CD14-positive monocyte (primary cell): ENCODE measurements at regions not wholly inside any gene's neighbourhood (a gene's known extent, or its start where the extent isn't known, plus 50 kb on each side); places are given as distances from the start of the nearest gene placed in this dataset.
A peak's percentile ranks its signal among the peaks of the same experiment; 100 is the strongest.

Experiments
- DNase-seq, 3 donors: peaks; one replicate each; pipeline ENCODE4 v3.0.0-alpha.2; 2011 to 2022
- H2AFZ ChIP-seq: 2 replicates; pipeline ENCODE4 v1.6.0; 2012; ENCODE audit warnings: mild to moderate bottlenecking, low read depth, low read length, inconsistent platforms; ENCODE audit not compliant: insufficient read depth, poor library complexity, severe bottlenecking
- H3K27ac ChIP-seq, 2 donors: 1 replicate in 1 of 2; 2 replicates in 1 of 2; pipeline ENCODE4 v1.5.1; 2012 to 2013; ENCODE audit warnings: low read length in 2 of 2, control low read depth in 1 of 2, inconsistent platforms in 1 of 2, low read depth in 1 of 2, mild to moderate bottlenecking in 1 of 2
- H3K27me3 ChIP-seq, 2 donors: one replicate each; pipeline versions ENCODE4 v1.6.0 to v1.6.1; 2011 to 2013; ENCODE audit warnings: low read length in 2 of 2; ENCODE audit not compliant: control insufficient read depth in 2 of 2, insufficient read depth in 2 of 2
- H3K36me3 ChIP-seq, 2 donors: replicated peaks in 1 of 2; 1 replicate in 1 of 2; 2 replicates in 1 of 2; pipeline versions ENCODE4 v1.5.1 to v1.6.1; 2012 to 2013; ENCODE audit warnings: low read length in 2 of 2, control low read depth in 1 of 2, inconsistent platforms in 1 of 2, mild to moderate bottlenecking in 1 of 2; ENCODE audit not compliant: insufficient read depth in 2 of 2, control insufficient read depth in 1 of 2
- H3K4me1 ChIP-seq, 2 donors: 1 replicate in 1 of 2; 2 replicates in 1 of 2; pipeline versions ENCODE4 v1.5.1 to v1.6.1; 2012 to 2013; ENCODE audit warnings: low read length in 2 of 2, control low read depth in 1 of 2, inconsistent platforms in 1 of 2, mild to moderate bottlenecking in 1 of 2, moderate library complexity in 1 of 2; ENCODE audit not compliant: insufficient read depth in 2 of 2, control insufficient read depth in 1 of 2
- H3K4me2 ChIP-seq: replicated peaks from 2 replicates; pipeline ENCODE3; 2012; ENCODE audit warnings: low read length, moderate library complexity, mild to moderate bottlenecking; ENCODE audit not compliant: poor library complexity, severe bottlenecking; ENCODE audit errors: extremely low read depth
- H3K4me3 ChIP-seq, 3 experiments: fragments of 200-600 bp in 1 of 3; sonication (generic) in 1 of 3; replicated peaks in 1 of 3; 1 replicate in 2 of 3; 2 replicates in 1 of 3; pipeline ENCODE4 v1.5.1; 2011 to 2013; ENCODE audit warnings: low read length in 3 of 3, mild to moderate bottlenecking in 3 of 3, control low read depth in 2 of 3, low read depth in 2 of 3, inconsistent platforms in 1 of 3, moderate library complexity in 1 of 3
- H3K79me2 ChIP-seq: 2 replicates; pipeline ENCODE4 v1.6.0; 2012; ENCODE audit warnings: mild to moderate bottlenecking, control low read depth, inconsistent platforms, low read length, moderate library complexity; ENCODE audit not compliant: insufficient read depth
- H3K9ac ChIP-seq: 2 replicates; pipeline ENCODE4 v1.6.0; 2017; ENCODE audit warnings: low read length, mild to moderate bottlenecking; ENCODE audit not compliant: insufficient read depth, poor library complexity, severe bottlenecking
- H3K9me3 ChIP-seq, 2 donors: replicated peaks in 1 of 2; 1 replicate in 1 of 2; 2 replicates in 1 of 2; pipeline versions ENCODE4 v1.5.1 to v1.6.1; 2012 to 2013; ENCODE audit warnings: low read length in 2 of 2, control low read depth in 1 of 2; ENCODE audit not compliant: control insufficient read depth in 1 of 2, insufficient read depth in 1 of 2
- H4K20me1 ChIP-seq: 2 replicates; pipeline ENCODE4 v1.6.0; 2012; ENCODE audit warnings: mild to moderate bottlenecking, low read length, control low read depth, moderate library complexity; ENCODE audit not compliant: insufficient read depth
- H3K27ac Mint-ChIP-seq, 7 donors: one replicate each; pipeline ENCODE4 v1.8.0; 2020; ENCODE audit warnings: mild to moderate bottlenecking in 7 of 7, mixed read lengths in 7 of 7, moderate library complexity in 6 of 7, inconsistent platforms in 2 of 7
- H3K27me3 Mint-ChIP-seq, 3 donors: one replicate each; pipeline ENCODE4 v1.8.0; 2021 to 2022; ENCODE audit warnings: low read depth in 3 of 3, mild to moderate bottlenecking in 3 of 3, mixed read lengths in 3 of 3, moderate library complexity in 3 of 3, inconsistent platforms in 1 of 3
- H3K36me3 Mint-ChIP-seq, 2 donors: one replicate each; pipeline ENCODE4 v1.8.0; 2020; ENCODE audit warnings: mixed read lengths in 2 of 2, inconsistent platforms in 1 of 2, mild to moderate bottlenecking in 1 of 2
- H3K4me1 Mint-ChIP-seq: one replicate; pipeline ENCODE4 v1.8.0; 2020; ENCODE audit warnings: mild to moderate bottlenecking, mixed read lengths
- H3K4me3 Mint-ChIP-seq, 2 donors: one replicate each; pipeline ENCODE4 v1.8.0; 2020; ENCODE audit warnings: mild to moderate bottlenecking in 2 of 2, mixed read lengths in 2 of 2, moderate library complexity in 1 of 2
- H3K9me3 Mint-ChIP-seq, 7 donors: one replicate each; pipeline ENCODE4 v1.8.0; 2020 to 2022; ENCODE audit warnings: mixed read lengths in 7 of 7, mild to moderate bottlenecking in 6 of 7, moderate library complexity in 6 of 7, inconsistent platforms in 2 of 7
- WGBS: methylation state at CpG from one replicate; pipeline ENCODE4 v1.1.5; 2013; ENCODE audit warnings: missing lambda C conversion rate; ENCODE audit not compliant: insufficient coverage; 5-methylcytosine and 5-hydroxymethylcytosine counted together
- intact Hi-C, 2 donors: fragments of 100-400 bp; cut with micrococcal nuclease; formaldehyde crosslinking; loops; one replicate each; pipeline versions ENCODE4 v1.15.0 to v1.15.1; 2023
- TF ChIP-seq, protein P1 (sequence below): fragments of 200-600 bp; IDR thresholded peaks from one replicate; pipeline ENCODE4 v1.8.0; 2022; ENCODE audit warnings: antibody characterized with exemption, mild to moderate bottlenecking

DNA sequence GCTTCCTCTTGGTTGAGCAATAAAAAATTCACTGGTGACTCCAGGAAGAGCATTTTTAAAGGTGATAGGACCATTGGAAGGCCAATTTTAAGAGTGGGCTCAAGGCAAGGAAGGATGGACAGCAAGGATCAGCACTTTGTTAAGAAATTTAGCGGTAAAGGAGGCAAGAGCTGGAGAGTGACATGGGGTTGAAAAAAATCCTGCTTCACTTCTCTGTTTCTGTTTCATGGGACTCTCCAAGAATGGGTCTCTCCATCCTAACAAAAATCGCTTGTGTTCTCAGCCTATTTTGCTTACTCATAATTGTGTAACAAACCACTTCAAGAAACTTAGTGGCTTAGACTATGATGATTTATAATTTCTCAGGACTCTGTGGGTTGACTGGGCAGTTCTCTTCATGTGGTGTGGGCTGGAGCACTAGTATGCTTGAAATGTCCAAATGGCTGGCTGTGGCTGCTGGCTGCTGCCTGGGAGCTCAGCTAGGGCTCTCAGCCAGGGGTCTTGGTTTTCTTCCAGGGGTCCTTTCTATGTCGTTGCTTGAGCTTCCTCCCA is 59.8 kb upstream of the ZNRF2 start:
- Mint-ChIP-seq H3K4me1 (peaks cover 48% of the 10 kb centered on the region), H3K9me3 (peaks cover 5 to 15% (median 10%) of the 10 kb centered on the region in 7 donors), H3K4me3 (peak overlapping the region; percentile 2 to 50), H3K27ac (peak overlapping the region; percentile 97 to 99 (median 99)), H3K36me3 (peaks cover 0 to 2% of the 10 kb centered on the region in 2 donors), H3K27me3 (peaks cover 0 to 4% (median 2%) of the 10 kb centered on the region in 3 donors)
- WGBS = 0% methylated on average over 1 of the region's 3 CpGs
- Histone ChIP-seq H3K9ac (peak overlapping the region; percentile 44), H3K36me3 (no peaks in the 10 kb centered on the region), H3K9me3 (peaks cover 0 to 4% of the 10 kb centered on the region in 2 donors), H3K4me3 (peak overlapping the region in 1 of 3 experiments; percentile 52), H2AFZ (no peak overlapping the region), H3K79me2 (no peaks in the 10 kb centered on the region), H3K27me3 (no peaks in the 10 kb centered on the region), H3K27ac (peak overlapping the region; percentile 87 to 95), H3K4me2 (peak overlapping the region; percentile 60), H4K20me1 (no peaks in the 10 kb centered on the region), H3K4me1 (peaks cover 46 to 50% of the 10 kb centered on the region in 2 donors)
- DNase-seq = peak; percentile 87 to 95 (median 95)
- intact Hi-C loops = loop anchor here (5.0 to 10.0 kb wide), 4 partner anchors 37 to 60 kb away; partner anchors contain the start of gene ZNRF2 (in 1 of the 2)
- TF ChIP-seq, protein P1, sequence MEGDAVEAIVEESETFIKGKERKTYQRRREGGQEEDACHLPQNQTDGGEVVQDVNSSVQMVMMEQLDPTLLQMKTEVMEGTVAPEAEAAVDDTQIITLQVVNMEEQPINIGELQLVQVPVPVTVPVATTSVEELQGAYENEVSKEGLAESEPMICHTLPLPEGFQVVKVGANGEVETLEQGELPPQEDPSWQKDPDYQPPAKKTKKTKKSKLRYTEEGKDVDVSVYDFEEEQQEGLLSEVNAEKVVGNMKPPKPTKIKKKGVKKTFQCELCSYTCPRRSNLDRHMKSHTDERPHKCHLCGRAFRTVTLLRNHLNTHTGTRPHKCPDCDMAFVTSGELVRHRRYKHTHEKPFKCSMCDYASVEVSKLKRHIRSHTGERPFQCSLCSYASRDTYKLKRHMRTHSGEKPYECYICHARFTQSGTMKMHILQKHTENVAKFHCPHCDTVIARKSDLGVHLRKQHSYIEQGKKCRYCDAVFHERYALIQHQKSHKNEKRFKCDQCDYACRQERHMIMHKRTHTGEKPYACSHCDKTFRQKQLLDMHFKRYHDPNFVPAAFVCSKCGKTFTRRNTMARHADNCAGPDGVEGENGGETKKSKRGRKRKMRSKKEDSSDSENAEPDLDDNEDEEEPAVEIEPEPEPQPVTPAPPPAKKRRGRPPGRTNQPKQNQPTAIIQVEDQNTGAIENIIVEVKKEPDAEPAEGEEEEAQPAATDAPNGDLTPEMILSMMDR = no peak

DNA sequence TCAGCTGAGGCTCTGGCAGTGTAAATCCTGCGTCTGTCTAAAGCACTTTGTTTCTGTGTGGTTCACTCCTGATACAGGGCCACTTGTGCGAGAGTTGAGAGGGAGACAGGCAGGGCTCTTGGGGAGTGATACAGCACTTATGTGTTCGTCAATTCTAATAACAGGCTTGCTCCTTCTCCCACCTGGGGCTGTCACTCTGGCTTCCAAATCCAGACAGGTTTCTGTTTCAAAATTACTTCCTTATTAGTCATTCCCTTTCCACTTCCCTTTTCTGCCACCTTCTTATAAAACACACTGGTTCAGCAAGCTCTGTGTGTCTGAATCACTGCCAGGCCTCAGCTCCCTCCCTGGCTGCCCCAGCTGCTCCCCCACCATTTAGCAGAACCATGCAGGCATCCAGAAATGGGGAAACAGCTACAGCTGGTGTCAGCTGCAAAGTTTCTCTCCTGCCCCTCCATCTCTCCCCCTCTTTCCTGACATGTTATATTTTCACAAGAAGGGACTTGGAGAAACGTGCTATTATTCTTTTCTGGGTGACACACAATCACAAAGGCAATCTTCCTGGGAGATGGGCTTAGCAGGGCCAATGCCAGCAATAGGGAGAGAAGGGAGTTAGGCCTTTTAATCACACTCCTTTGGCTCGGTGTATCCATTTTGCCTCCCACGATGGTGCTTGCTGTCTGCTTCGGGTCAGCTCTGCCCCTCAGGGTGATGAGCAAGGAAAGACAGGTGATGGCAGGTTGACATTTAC is 58.4 kb upstream of the ZNRF2 start:
- H3K9ac ChIP-seq = peak overlapping the region; percentile 49
- H3K4me3 Mint-ChIP-seq = peak overlapping the region; percentile 28 to 87
- H3K4me1 Mint-ChIP-seq = peaks cover 48% of the 10 kb centered on the region
- DNase-seq = peak; percentile 97 to 99 (median 99)
- peak overlapping the region; percentile 60 for H3K4me2 ChIP-seq
- no peaks in the 10 kb centered on the region for H4K20me1 ChIP-seq
- peak overlapping the region; percentile 97 to 99 (median 99) for H3K27ac Mint-ChIP-seq
- 23% methylated on average over 3 of the region's 7 CpGs for WGBS
- H3K9me3 Mint-ChIP-seq = peaks cover 0 to 10% (median 5%) of the 10 kb centered on the region in 7 donors
- no peaks in the 10 kb centered on the region for H3K79me2 ChIP-seq
- intact Hi-C loops = loop anchor here (5.0 to 10.0 kb wide), 2 partner anchors 56 to 61 kb away; partner anchors contain the start of gene ZNRF2 (in 1 of the 2)
- peak overlapping the region; percentile 60 for H2AFZ ChIP-seq
- no peaks in the 10 kb centered on the region for H3K9me3 ChIP-seq
- H3K36me3 ChIP-seq = no peaks in the 10 kb centered on the region
- peaks cover 0 to 7% (median 3%) of the 10 kb centered on the region in 3 donors for H3K27me3 Mint-ChIP-seq
- H3K4me3 ChIP-seq = peak overlapping the region in 1 of 3 experiments; percentile 45
- peak overlapping the region; percentile 89 to 95 for H3K27ac ChIP-seq
- H3K4me1 ChIP-seq = peaks cover 46 to 50% of the 10 kb centered on the region in 2 donors
- TF ChIP-seq, protein P1 = no peak
- H3K27me3 ChIP-seq = no peaks in the 10 kb centered on the region
- no peaks in the 10 kb centered on the region for H3K36me3 Mint-ChIP-seq
